Right forelimb (tissue), 1 donor: ENCODE measurements at regions not wholly inside any gene's neighbourhood (a gene's known extent, or its start where the extent isn't known, plus 50 kb on each side); places are given as distances from the start of the nearest gene placed in this dataset.

Experiments
- DNase-seq: peaks from one replicate; pipeline ENCODE4 v3.0.0-alpha.2; 2018

DNA sequence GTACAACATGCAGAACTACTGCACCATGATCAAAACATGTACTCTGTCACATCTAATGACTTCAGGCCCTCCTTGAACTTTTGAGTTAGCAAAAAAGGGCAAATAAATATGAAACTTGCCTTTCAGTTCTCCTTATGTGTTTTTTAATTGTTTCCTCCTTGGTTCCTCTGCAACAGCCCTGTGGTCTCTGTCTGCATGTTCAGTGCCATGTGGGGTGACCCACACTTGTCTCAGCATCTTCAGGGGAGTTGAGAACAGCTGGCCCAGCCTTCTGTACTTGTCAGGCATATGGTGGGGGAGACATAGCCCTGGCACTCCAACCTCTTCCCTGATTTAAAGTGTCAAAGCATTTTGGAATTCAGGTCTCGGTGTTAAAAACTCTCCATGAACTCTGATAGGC, 188.0 kb upstream of the PGRMC2 start:
- DNase-seq = no peak

DNA sequence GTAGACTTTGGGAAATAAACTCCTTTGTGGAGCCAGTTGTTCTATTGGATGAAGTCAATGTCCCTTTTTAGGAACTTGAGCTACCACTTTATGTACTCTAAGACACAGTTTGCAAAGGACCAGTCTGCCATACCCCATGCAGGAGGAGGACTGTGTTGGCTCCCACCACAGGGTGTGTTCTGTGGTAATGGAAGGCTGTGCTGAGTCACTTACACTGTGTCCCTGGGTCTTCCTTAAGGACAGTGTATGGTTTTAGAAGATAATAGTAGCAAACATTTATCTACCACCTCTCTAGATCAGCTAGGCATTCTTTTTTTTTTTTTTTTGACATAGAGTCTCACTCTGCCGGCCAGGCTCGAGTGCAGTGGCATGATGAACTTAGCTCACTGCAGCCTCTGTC, 184.0 kb upstream of the PGRMC2 start:
- DNase-seq = no peak

DNA sequence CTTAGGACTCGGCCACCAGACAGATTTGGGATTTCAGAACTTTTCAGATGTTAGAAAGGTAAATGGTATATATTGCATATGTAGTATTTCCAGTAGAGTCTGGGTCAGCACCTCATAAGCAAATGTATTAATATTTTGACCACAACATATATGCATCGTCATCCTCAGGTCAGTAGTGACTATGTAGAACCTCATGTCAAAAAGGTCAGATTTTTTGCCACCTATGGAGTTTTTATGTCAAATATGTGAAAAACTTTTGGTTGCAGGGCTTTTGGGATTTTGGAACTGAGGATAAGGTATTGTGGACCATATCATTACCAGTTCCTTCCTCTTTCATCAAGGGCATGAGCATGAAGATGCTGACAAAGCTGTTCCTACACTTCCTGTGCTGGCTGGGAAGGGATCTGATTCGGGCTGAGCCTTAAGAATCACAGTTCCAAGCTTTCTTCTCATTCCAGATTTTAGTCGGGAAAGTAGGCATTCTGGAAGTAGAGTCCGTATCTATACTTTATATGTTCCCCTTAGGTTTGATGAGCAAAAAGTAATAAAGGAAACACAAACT, 183.0 kb upstream of the PGRMC2 start:
- DNase-seq = no peak

DNA sequence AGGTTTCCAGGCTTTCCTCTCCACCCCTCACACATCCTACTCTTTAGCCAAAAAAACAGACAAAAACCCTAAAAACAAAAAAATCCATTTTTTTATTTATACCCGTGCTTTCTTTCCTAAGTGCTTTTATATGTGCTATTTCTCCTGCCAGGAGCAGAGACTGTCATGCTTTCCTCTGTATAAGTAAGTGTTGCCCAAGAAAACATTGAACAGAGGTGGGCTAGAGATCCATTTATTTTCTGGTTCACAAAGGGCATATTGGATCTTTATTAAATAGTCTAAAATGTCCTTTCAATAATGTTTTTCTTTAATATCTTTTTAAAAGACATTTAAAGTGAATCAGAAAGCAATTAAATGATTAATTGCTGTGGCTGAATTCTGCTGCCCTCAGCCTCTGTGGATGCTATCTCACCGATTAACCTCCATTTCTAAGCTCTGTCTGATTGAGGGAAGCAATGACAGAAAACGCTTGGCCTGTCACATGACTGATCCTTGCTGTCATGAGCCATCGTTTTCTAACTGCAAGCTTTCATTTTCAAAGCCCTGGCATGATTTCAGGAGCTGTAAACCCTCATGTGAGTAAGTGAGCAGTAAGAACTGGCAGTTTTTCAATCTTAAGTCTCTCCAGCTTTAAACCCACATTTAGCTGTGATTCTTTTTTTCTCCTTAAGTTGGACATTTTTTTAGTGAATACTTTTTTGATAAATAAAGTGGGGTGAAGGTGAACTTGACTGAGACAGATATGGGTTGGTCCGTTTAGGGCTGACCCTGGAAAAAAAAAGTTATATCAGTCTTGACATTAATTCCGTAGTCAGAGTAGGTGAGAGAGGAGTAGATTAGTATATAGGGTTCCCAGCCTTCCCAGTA, 180.7 kb upstream of the PGRMC2 start:
- peak; percentile 48 for DNase-seq

DNA sequence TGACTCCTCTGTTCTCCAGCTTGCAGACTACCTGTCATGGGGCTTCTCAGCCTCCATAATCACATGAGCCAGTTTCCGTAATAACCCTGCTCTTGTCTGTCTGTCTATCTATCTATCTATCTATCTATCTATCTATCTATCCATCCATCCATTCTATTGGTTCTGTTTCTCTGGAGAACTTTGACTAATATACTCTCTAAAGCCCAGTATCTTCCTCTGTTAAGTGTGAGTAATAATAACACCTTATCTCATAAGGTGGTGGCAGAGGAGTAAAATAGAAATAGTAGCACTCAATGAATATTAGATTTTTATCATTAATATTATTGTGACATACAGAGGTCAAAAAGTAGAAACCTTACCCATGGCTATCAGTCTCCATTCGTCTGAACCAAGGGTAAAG, 177.9 kb upstream of the PGRMC2 start:
- no peak for DNase-seq

DNA sequence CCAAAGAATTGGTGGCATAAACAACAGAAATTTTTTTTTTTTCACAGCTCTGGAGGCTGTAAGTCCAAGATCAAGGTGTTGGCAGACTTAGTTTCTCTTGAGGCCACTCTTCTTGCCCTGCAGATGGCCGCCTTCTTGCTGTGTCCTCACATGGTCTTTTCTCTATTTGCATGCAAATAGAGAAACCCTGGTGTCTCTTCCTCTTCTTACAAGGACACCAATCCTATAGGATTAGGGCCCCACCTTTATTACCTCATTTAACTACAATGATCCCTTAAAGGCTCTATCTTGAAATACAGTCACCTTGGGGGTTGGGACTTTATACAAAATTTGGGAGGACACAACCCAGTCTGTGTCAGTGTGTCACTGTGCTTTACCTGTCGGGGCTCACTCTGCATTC, 175.4 kb upstream of the PGRMC2 start:
- no peak for DNase-seq

DNA sequence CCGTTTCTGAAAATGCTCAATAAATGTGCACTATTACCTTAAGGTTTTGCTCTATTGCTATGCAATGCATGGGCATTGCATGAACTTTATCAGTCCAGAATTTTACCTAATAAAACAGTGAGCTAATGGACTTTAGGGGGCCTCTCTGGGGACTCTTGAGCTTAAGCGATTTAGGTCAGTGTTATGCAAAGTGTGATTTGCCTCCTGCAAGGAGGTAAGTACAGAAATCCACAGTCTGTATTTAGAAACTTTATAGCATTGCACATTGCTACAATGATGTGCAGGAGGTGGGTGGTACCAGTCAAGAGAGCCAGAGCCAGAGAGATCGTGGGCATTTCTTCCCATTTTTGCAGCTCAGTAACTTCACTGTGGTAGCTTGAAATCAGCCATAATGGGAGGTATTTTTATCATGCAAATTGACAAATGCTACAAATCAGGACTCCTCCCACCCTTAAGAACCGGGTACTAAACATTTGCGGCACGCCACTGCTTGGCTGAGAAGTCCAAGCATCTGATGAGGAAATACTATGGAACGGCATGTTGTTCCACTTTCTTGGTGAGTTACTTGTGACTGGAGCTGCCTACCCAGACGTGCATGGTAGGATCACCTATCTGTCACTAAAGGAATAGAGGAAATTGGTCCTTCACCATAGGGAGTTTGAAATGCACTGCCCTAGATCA, 174.6 kb upstream of the PGRMC2 start:
- no peak for DNase-seq

DNA sequence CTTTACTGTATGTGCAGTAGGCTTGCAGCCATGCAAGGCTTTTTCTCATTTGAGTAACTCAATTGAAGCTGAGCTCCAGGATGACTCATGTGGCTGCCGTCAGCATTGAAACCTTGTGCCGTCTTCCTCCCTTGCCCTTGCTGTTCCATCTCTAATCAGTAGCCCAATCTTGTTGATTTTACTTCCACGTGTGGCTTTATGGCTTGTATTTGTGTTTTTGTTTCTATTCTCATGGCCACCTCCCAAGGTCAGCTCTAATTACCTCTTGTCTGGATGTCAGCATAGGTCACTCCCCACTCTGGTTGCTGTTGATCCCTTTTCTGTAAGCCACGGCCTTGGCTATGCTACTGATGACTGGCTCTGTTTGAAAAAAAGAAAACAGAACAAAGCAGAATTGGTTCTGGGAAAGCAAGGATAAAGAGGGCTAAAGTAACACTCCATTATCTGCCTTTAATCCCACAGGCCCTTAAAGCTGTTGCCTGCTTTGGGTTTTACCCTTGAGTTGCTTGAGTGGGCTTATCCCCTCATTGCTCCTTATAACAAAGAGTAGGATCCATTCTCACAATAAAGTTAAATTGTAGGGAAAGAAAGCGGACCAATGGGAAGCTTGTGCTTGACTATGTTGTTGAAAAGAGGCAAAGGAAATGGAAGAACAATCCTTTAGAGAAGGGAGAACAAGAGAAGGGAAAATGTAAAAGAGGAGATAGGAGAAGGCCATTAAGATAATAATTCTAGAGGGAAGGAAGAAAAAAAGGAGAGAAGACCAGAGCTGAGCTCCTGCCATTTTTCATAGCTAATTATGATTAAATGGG, 173.9 kb upstream of the PGRMC2 start:
- DNase-seq = no peak

DNA sequence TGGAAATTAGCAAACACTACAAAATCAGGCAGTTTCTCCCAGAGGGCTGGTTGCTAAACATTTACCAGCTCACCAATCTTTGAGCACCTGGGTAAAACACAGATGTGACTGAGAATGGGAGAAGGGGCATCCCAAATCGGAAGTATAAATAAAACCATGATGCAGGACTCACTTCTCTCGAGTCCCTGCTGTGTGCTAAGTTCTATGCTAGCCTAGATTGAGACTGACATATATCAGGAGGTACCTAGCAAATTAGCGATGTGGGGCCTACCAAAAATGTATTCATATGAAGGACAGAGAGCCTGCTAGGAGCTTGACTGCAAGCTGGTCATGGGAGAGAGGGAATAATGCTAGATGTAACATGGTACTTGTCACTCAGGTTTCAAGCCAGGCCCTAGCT, 171.9 kb upstream of the PGRMC2 start:
- no peak for DNase-seq

DNA sequence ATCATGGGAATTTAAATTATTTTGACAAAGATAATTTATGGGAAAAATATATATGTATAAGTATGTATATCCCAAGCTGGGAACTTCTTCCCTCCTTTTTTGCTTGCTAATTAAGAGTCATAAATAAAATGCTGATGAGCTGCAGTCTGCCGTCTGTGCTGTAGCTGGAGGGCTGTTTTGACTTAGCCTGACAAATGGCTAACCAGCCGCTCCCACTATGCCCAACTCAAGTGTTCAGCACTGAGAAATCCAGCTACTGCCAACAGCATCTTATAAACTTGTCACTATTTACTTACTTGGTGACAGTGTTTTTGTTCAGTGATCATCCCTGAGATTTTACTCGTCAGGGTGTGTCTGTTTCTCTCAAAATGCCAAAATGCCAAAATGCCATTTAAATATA, 171.2 kb upstream of the PGRMC2 start:
- no peak for DNase-seq

DNA sequence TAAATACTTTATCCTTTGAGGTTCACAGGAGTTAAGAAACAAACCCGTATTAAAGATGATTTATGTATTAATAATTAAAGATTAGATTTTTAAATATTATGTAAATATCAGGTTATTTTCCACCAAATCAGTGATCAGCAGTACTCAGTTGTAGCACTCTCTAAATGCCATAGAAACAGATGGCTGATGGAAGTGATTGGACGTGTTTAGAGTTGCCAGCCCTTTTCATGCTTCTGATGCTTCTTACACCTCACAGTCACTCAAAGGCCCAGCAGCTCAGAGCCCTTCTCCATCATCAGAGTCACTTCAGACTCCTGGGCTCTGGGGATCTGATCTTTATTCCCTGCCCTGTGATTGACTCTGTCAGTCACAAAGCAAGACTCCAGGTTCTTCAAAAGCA, 170.1 kb upstream of the PGRMC2 start:
- DNase-seq = no peak

DNA sequence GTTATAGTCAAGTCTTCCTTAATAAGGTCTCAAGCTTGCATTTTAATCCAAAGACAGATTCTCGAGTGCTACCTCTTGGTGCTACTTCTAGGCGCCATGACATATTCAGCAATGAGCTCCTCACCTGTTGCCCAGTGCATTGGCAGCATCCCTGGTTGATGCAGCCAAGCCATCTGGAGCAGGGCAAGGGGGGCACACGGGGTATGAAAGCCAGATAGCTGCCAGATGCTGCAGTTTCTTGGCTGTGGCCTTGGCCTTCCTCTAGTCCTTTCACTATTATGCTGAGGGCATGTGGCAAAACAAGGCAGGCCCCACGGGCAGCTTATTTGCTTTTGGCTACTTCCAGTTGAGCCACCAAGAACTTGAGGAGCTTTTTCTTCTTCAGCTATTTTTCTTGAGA, 168.6 kb upstream of the PGRMC2 start:
- DNase-seq = no peak

DNA sequence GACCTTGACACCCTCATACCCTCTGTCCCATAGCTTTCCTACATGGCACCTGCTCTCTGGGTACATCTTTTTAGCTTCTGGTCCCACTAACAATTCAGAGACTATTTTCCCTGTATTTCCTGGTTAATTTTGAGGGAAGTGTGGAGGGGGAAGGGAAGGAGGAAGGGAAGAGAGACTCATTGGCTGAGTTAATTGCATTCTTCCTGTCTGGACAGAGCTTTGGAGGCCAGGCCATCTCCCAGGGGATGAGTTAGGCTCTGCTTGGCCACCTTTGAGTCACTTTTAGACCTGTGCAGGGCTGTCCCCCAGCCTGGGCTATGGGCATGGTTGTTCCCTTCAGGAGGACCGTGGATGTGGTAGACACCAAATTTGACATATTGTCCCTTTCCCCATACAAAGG, 167.9 kb upstream of the PGRMC2 start:
- no peak for DNase-seq

DNA sequence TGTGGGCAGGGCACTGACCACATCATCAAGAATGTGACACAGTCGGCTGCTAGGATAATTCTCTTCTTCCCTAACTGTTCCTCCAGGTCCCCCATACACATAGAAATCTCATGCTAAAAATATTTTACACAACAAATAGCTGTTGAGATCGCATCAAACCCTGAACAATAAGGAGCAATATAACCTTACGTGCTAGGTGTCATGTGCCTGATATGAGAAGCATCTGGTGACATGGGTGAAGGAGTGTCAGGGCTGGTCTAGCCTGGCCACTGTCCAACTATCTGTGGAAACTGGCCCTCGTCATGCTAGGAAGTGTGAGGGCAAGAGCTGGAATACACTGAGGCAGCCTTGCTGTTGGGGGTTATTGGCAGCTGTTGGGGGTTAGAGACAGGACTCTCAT, 167.3 kb upstream of the PGRMC2 start:
- no peak for DNase-seq

DNA sequence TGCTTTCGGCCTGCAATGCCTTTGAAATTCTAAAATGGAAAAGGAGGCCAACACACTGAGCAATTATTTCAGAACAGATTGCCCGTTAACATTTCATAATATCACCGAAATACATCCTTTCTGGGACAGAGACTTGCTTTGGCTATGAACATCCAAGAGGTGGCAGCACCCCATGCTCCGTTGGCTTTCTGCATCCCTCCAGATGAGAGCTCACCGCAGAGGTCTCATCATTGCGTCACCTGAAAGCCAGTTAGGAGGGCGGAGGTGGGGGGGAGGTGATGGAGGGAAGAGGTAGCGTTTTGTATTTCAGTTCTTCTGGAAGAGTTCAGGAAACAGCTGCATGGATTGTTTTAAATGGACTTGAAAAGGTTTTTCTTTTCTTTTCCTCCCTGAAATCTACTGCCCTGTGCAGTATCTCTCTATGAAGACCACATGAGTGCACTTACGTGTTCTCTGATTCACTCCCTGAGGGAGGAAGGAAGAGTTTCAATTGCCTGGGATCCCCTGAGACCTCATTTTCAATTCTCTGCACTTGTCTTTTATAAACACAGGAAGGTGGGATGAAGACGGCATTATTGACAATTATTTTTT, 166.8 kb upstream of the PGRMC2 start:
- peak; percentile 84 for DNase-seq

DNA sequence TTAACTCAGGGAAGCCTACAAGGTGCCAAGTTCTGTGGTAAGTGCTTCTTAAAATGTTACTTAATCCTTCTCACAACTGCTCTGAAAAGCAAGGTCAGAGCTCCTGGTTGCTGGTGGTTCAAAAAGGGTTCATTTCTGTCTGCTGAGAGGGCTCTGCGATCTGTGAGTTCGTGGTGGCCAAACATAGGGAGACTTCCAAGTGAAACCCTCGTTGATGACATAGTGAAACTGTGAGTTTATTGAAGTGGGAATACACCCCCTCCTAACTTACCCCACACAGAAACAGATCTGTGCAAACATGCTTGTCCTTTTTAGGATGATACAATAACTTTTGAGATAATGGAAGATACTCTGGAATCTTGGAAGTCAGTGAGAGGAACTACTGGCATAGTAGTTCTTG, 164.8 kb upstream of the PGRMC2 start:
- no peak for DNase-seq

DNA sequence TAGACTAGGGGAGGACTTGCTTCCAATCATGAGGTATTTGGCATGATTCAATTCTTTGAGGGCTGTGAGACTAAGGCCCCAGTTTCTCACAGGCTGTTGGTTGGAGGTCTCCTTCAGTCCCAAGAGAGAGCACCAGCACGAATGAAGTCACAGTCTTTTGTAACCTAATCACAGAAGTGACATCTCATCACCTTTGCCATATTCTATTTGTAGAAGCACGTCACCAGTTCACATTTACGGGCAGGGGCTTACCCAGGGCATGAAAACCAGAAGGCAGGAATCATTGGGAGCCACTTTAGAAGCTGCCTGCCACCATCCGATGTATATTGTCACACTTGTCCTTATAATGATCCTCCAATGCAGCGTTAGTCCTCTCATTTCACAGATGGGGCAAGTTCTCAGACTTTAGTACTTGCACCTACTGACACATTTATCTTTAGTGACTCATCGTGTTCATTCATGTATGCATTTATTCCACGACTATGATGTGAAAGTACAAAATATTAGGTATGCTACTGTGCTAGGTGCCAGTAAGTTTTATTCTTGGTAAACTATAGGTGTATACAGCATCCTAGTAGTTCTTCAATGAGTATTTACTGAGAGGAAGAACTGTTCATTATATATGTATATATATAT, 163.8 kb upstream of the PGRMC2 start:
- no peak for DNase-seq

DNA sequence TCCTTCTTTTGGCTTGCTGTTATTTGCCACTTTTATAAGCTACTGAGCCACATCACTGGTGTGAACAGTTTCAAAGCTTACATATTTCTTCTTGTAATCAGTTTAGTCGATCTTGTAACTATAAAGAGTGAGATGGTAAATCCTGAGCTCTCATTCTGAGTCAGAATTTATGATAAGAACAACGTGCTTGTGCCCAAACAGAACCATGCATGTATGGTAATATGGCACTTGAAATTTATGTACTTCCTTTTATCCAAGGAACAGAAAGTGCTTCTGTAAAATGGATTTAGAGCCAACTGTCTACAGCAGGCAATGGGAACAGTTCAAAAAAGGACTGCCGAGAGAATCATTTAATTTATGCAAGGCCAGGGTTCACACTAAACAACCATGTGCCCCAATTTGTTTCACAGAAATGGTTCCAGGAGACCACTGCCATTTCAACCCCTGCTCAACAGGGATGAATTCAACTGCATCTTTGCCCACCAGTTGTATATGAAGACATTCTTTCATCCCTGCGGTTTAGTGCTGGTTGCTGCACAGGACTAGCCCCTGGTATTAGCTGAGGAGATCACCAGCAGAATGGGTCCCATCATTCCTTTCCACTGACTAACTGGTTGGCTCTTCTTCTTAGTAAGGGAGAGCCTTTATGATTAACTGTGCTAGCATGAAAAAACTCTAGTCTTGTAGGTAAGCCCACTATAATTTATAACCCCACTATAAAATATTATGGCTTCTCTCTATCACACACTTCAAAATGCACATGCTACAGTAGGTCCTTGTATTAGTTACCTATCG, 162.9 kb upstream of the PGRMC2 start:
- DNase-seq = no peak

DNA sequence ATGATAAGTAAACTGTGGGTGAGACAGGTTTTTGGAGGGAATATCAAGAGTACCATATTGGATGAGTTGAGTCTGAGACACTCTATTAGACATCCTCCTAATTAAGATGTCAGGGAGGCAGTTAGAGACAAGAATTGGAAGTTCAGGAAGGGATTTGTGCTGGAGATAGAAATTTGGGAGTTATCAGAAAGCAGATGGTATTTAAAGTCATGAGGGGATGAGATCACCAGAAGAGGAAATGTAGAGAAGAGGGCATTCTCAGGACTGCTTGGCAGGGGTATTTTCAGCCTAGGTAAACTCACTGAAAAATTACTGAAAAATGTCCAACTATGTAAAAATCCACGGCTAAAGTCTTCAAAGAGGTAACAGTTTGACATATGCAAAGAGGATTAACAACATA, 161.6 kb upstream of the PGRMC2 start:
- no peak for DNase-seq

DNA sequence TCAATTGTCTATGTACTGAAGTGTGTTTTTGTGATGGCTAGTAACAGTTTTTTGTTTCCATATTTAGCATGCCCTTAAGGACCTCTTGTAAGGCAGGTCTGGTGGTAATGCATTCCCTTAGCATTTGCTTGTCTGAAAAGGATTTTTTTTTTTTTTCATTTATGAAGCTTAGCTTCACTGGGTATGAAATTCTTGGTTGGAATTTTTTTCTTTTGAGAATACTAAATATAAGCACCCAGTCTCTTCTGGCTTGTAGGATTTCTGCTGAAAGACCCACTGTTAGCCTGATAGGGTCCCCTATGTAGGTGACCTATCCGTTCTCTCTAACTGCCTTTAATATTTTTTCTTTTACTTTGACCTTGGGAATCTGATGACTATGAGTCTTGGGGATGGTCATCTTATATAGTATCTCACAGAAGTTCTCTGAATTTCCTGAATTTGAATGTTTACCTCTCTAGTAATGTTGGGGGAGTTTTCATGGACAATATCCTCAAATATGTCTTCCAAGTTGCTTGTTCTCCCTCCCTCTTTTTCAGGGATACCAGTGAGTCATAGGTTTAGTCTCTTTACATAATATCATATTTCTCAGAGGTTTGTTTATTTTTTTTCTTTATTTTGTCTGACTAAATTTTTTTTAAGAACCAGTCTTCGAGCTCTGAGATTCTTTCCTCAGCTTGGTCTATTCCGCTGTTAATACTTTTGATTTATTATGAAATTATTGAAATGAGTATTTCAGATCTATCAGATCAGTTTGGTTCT, 157.1 kb upstream of the PGRMC2 start:
- DNase-seq = no peak

DNA sequence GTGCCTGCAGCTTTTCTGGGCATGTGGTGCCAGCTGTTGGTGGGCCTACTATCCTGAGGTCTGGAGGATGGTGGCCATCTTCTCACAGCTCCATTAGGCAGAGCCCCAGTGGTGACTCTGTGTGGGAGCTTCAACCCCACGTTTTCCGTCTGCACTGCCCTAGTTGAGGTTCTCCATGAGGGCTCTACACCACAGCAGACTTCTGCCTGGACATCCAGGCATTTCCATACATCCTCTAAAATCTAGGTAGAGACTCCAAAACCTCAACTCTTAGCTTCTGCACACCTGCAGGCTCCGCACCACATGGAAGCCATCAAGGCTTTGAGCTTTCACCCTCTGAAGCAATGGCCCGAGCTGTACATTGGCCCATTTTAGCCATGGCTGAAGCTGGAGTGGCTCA, 153.3 kb upstream of the PGRMC2 start:
- no peak for DNase-seq
